ENCODE measurements at regions not wholly inside any gene's neighbourhood (a gene's known extent, or its start where the extent isn't known, plus 50 kb on each side); places are given as distances from the start of the nearest gene placed in this dataset.

- Histone ChIP-seq H3K9me3 (ENCODE audit: control extremely low read depth in 1 of 3, control insufficient read depth in 2 of 3, insufficient read depth in 1 of 3, low read length in 2 of 3) (peaks cover 0 to 12% (median 0%) of the 10 kb centered on the region in 3 donors), H3K9ac (ENCODE audit: low read length) (no peak overlapping the region), H3K4me3 (ENCODE audit: control extremely low read depth in 1 of 5, extremely low read depth in 1 of 5, insufficient read depth in 1 of 5, low read depth in 2 of 5, low read length in 4 of 5) (no peak overlapping the region), H4K20me1 (ENCODE audit: control insufficient read depth, insufficient read depth, low read length, poor library complexity, severe bottlenecking) (no peaks in the 10 kb centered on the region), H3K27ac (ENCODE audit: low read length in 2 of 2) (no peak overlapping the region), H3K27me3 (replicated peaks in 1 of 4; ENCODE audit: control extremely low read depth in 1 of 4, control insufficient read depth in 3 of 4, insufficient read depth in 4 of 4, low read length in 3 of 4) (no peaks in the 10 kb centered on the region), H3K4me1 (ENCODE audit: control insufficient read depth in 2 of 2, insufficient read depth in 2 of 2, low read length in 2 of 2) (no peaks in the 10 kb centered on the region), H3K36me3 (replicated peaks in 1 of 2; ENCODE audit: control extremely low read depth in 1 of 2, control insufficient read depth in 1 of 2, extremely low read depth in 1 of 2, insufficient read depth in 2 of 2, low read length in 1 of 2) (no peaks in the 10 kb centered on the region), H3K4me2 (replicated peaks; ENCODE audit: low read depth, low read length, poor library complexity, severe bottlenecking) (no peak overlapping the region), H3K79me2 (ENCODE audit: control insufficient read depth, insufficient read depth, low read length) (no peaks in the 10 kb centered on the region), H2AFZ (ENCODE audit: insufficient read depth, low read depth, low read length, poor library complexity, severe bottlenecking) (no peak overlapping the region)
- intact Hi-C loops (cut with micrococcal nuclease) = no loop called here
- TF ChIP-seq EZH2 (IDR thresholded peaks at IDR 0.05; ENCODE audit: borderline replicate concordance, insufficient read depth, low read depth, low read length, poor library complexity, severe bottlenecking) = no peak
- TF ChIP-seq, protein P1, sequence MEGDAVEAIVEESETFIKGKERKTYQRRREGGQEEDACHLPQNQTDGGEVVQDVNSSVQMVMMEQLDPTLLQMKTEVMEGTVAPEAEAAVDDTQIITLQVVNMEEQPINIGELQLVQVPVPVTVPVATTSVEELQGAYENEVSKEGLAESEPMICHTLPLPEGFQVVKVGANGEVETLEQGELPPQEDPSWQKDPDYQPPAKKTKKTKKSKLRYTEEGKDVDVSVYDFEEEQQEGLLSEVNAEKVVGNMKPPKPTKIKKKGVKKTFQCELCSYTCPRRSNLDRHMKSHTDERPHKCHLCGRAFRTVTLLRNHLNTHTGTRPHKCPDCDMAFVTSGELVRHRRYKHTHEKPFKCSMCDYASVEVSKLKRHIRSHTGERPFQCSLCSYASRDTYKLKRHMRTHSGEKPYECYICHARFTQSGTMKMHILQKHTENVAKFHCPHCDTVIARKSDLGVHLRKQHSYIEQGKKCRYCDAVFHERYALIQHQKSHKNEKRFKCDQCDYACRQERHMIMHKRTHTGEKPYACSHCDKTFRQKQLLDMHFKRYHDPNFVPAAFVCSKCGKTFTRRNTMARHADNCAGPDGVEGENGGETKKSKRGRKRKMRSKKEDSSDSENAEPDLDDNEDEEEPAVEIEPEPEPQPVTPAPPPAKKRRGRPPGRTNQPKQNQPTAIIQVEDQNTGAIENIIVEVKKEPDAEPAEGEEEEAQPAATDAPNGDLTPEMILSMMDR (IDR thresholded peaks at IDR 0.05) = no peak
- WGBS (ENCODE audit: insufficient coverage) = 95% methylated on average over 2 of the region's 2 CpGs
- Mint-ChIP-seq H3K27me3 (no peaks in the 10 kb centered on the region), H3K27ac (no peak overlapping the region), H3K4me1 (no peaks in the 10 kb centered on the region), H3K9me3 (ENCODE audit: insufficient read depth) (peaks cover 7% of the 10 kb centered on the region), H3K4me3 (no peak overlapping the region)
- ChIA-PET POLR2A (no interaction called here), CTCF (no interaction called here)
- ATAC-seq (ENCODE audit: low read depth) (no peak), DNase-seq (no peak)
These were observed 799.7 kb downstream of the SI start for GRCh38 chr3:164278550-164278949.

DNA sequence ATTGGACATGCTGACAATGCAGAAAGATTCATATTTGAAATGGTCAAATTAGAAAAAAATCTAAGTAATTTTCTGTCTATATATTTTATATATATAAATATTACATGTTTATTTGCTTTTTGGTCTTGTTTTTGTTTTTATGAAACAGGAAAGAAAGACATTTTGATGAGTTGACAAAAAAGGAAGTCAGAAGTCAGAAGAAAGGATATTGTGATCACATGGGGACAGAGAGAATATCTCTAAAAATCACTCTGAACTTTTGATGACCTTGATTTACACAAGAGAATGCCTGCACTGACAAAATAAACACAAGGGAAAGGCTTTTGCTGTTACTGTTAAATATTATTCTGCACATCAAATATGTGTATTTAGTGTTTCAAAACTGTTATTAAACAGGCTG lies 811.2 kb downstream of the SI start:
- DNase-seq (no peak), ATAC-seq (ENCODE audit: low read depth) (no peak)
- H3K9ac ChIP-seq (ENCODE audit: low read length) = no peak overlapping the region
- H3K27ac ChIP-seq (ENCODE audit: low read length in 2 of 2) = no peak overlapping the region
- H2AFZ ChIP-seq (ENCODE audit: insufficient read depth, low read depth, low read length, poor library complexity, severe bottlenecking) = no peak overlapping the region
- Mint-ChIP-seq H3K4me1 (no peaks in the 10 kb centered on the region), H3K27me3 (no peaks in the 10 kb centered on the region), H3K4me3 (no peak overlapping the region), H3K9me3 (ENCODE audit: insufficient read depth) (peaks cover 9% of the 10 kb centered on the region), H3K27ac (no peak overlapping the region)
- H3K9me3 ChIP-seq (ENCODE audit: control extremely low read depth in 1 of 3, control insufficient read depth in 2 of 3, insufficient read depth in 1 of 3, low read length in 2 of 3) = no peaks in the 10 kb centered on the region
- no peaks in the 10 kb centered on the region for H3K79me2 ChIP-seq (ENCODE audit: control insufficient read depth, insufficient read depth, low read length)
- H4K20me1 ChIP-seq (ENCODE audit: control insufficient read depth, insufficient read depth, low read length, poor library complexity, severe bottlenecking) = no peaks in the 10 kb centered on the region
- intact Hi-C loops (cut with micrococcal nuclease) = no loop called here
- CTCF ChIA-PET = no interaction called here
- no peak overlapping the region for H3K4me3 ChIP-seq (ENCODE audit: control extremely low read depth in 1 of 5, extremely low read depth in 1 of 5, insufficient read depth in 1 of 5, low read depth in 2 of 5, low read length in 4 of 5)
- no peaks in the 10 kb centered on the region for H3K27me3 ChIP-seq (replicated peaks in 1 of 4; ENCODE audit: control extremely low read depth in 1 of 4, control insufficient read depth in 3 of 4, insufficient read depth in 4 of 4, low read length in 3 of 4)
- H3K4me2 ChIP-seq (replicated peaks; ENCODE audit: low read depth, low read length, poor library complexity, severe bottlenecking) = no peak overlapping the region
- no peak for TF ChIP-seq EZH2 (IDR thresholded peaks at IDR 0.05; ENCODE audit: borderline replicate concordance, insufficient read depth, low read depth, low read length, poor library complexity, severe bottlenecking)
- TF ChIP-seq, protein P1 (IDR thresholded peaks at IDR 0.05) = no peak
- H3K36me3 ChIP-seq (replicated peaks in 1 of 2; ENCODE audit: control extremely low read depth in 1 of 2, control insufficient read depth in 1 of 2, extremely low read depth in 1 of 2, insufficient read depth in 2 of 2, low read length in 1 of 2) = no peaks in the 10 kb centered on the region
- H3K4me1 ChIP-seq (ENCODE audit: control insufficient read depth in 2 of 2, insufficient read depth in 2 of 2, low read length in 2 of 2) = no peaks in the 10 kb centered on the region
- POLR2A ChIA-PET = no interaction called here

Measured in B cell (primary cell).